H9 (cell line): ENCODE measurements at regions not wholly inside any gene's neighbourhood (a gene's known extent, or its start where the extent isn't known, plus 50 kb on each side); places are given as distances from the start of the nearest gene placed in this dataset.

Experiments used
- DNase-seq: peaks from one replicate; pipeline ENCODE4 v3.0.0-alpha.2; 2017
- H2AFZ ChIP-seq: one replicate; pipeline ENCODE4 v1.6.1; 2013; ENCODE audit warnings: mild to moderate bottlenecking, low read length, control low read depth, moderate library complexity
- H2AK5ac ChIP-seq: 2 replicates; pipeline ENCODE4 v1.6.1; 2013; ENCODE audit warnings: low read length, control low read depth, mixed read lengths; ENCODE audit not compliant: insufficient read length
- H2BK120ac ChIP-seq: one replicate; pipeline ENCODE4 v1.6.1; 2013; ENCODE audit warnings: low read depth, mild to moderate bottlenecking, low read length, control low read depth, inconsistent platforms; ENCODE audit not compliant: poor library complexity, severe bottlenecking
- H2BK12ac ChIP-seq: 2 replicates; pipeline ENCODE4 v1.6.1; 2013; ENCODE audit warnings: low read length, control low read depth, mixed read lengths, low read depth; ENCODE audit not compliant: insufficient read length
- H2BK15ac ChIP-seq: 2 replicates; pipeline ENCODE4 v1.6.1; 2013; ENCODE audit warnings: low read depth, low read length, control low read depth
- H2BK20ac ChIP-seq: one replicate; pipeline ENCODE4 v1.6.1; 2013; ENCODE audit warnings: low read depth, mild to moderate bottlenecking, low read length, control low read depth, inconsistent platforms; ENCODE audit not compliant: poor library complexity, severe bottlenecking
- H2BK5ac ChIP-seq: 2 replicates; pipeline ENCODE4 v1.6.1; 2013; ENCODE audit warnings: low read length, control low read depth, mixed read lengths; ENCODE audit not compliant: insufficient read length
- H3K14ac ChIP-seq: 2 replicates; pipeline ENCODE4 v1.6.1; 2013; ENCODE audit warnings: low read length, control low read depth; ENCODE audit not compliant: insufficient read depth
- H3K18ac ChIP-seq: 2 replicates; pipeline ENCODE4 v1.6.1; 2013; ENCODE audit warnings: low read depth, mild to moderate bottlenecking, mixed read lengths, low read length, control low read depth; ENCODE audit not compliant: insufficient read length
- H3K23ac ChIP-seq: 2 replicates; pipeline ENCODE4 v1.6.1; 2013; ENCODE audit warnings: low read length, control low read depth, mixed read lengths, low read depth; ENCODE audit not compliant: insufficient read length
- H3K23me2 ChIP-seq: 2 replicates; pipeline ENCODE4 v1.6.1; 2013; ENCODE audit warnings: low read depth, mild to moderate bottlenecking, mixed read lengths, low read length, control low read depth; ENCODE audit not compliant: insufficient read length, poor library complexity, severe bottlenecking
- H3K27ac ChIP-seq: 2 replicates; pipeline ENCODE4 v1.5.1; 2013; ENCODE audit warnings: low read length, control low read depth, mixed read lengths, low read depth; ENCODE audit not compliant: insufficient read length
- H3K27me3 ChIP-seq: 2 replicates; pipeline ENCODE4 v1.6.1; 2013; ENCODE audit warnings: low read length, control low read depth, inconsistent platforms; ENCODE audit not compliant: insufficient read depth
- H3K4ac ChIP-seq: 2 replicates; pipeline ENCODE4 v1.6.1; 2013; ENCODE audit warnings: low read depth, mild to moderate bottlenecking, control low read depth, inconsistent platforms, low read length, moderate library complexity
- H3K4me1 ChIP-seq: 2 replicates; pipeline ENCODE4 v1.6.1; 2013; ENCODE audit warnings: low read length, control low read depth, inconsistent platforms; ENCODE audit not compliant: insufficient read depth
- H3K4me2 ChIP-seq: 2 replicates; pipeline ENCODE4 v1.6.1; 2013; ENCODE audit warnings: low read length, control low read depth, mixed read lengths; ENCODE audit not compliant: insufficient read length, insufficient read depth
- H3K56ac ChIP-seq: 2 replicates; pipeline ENCODE4 v1.6.1; 2013; ENCODE audit warnings: low read depth, mild to moderate bottlenecking, mixed read lengths, low read length, control low read depth; ENCODE audit not compliant: insufficient read length
- H3K79me1 ChIP-seq: 2 replicates; pipeline ENCODE4 v1.6.1; 2013; ENCODE audit warnings: low read depth, mild to moderate bottlenecking, moderate library complexity, low read length, control low read depth, inconsistent platforms; ENCODE audit not compliant: insufficient read depth, poor library complexity, severe bottlenecking
- H3K79me2 ChIP-seq: 2 replicates; pipeline ENCODE4 v1.6.1; 2013; ENCODE audit warnings: low read length, control low read depth, inconsistent platforms; ENCODE audit not compliant: insufficient read depth
- H3K9ac ChIP-seq: 2 replicates; pipeline ENCODE4 v1.6.1; 2013; ENCODE audit warnings: low read length, control low read depth, mixed read lengths; ENCODE audit not compliant: insufficient read length; ENCODE audit errors: extremely low read depth
- H3K9me3 ChIP-seq: one replicate; pipeline ENCODE4 v1.6.1; 2013; ENCODE audit warnings: low read depth, low read length, inconsistent platforms; ENCODE audit not compliant: control insufficient read depth
- H3T11ph ChIP-seq: one replicate; pipeline ENCODE4 v1.6.1; 2013; ENCODE audit warnings: mild to moderate bottlenecking, low read length, control low read depth, inconsistent platforms
- H4K20me1 ChIP-seq: one replicate; pipeline ENCODE4 v1.6.1; 2013; ENCODE audit not compliant: control insufficient read depth, insufficient read length, insufficient read depth
- H4K5ac ChIP-seq: 2 replicates; pipeline ENCODE4 v1.6.1; 2013; ENCODE audit warnings: low read depth, mild to moderate bottlenecking, mixed read lengths, low read length, control low read depth; ENCODE audit not compliant: insufficient read length
- H4K8ac ChIP-seq: replicated peaks from 2 replicates; pipeline ENCODE4 v1.6.1; 2013; ENCODE audit warnings: low read length, control low read depth, mixed read lengths, low read depth; ENCODE audit not compliant: insufficient read length
- H4K91ac ChIP-seq: 2 replicates; pipeline ENCODE4 v1.6.1; 2013; ENCODE audit warnings: low read depth, mild to moderate bottlenecking, moderate library complexity, mixed read lengths, low read length, control low read depth; ENCODE audit not compliant: insufficient read length
- H3K27ac Mint-ChIP-seq, 3 experiments: 2 replicates in 2 of 3; 3 replicates in 1 of 3; pipeline ENCODE4 v1.8.0; 2020 to 2021; ENCODE audit warnings: mixed read lengths in 3 of 3, mild to moderate bottlenecking in 1 of 3, moderate library complexity in 1 of 3
- H3K27me3 Mint-ChIP-seq: 2 replicates; pipeline ENCODE4 v1.8.0; 2021; ENCODE audit warnings: low read depth, mild to moderate bottlenecking, moderate library complexity, mixed read lengths
- H3K36me3 Mint-ChIP-seq, 3 experiments: 2 replicates in 2 of 3; 3 replicates in 1 of 3; pipeline ENCODE4 v1.8.0; 2020 to 2021; ENCODE audit warnings: low read depth in 3 of 3, mixed read lengths in 3 of 3; ENCODE audit not compliant: insufficient read depth in 1 of 3
- H3K4me1 Mint-ChIP-seq, 2 experiments: 2 replicates each; pipeline ENCODE4 v1.8.0; 2020; ENCODE audit warnings: mixed read lengths in 2 of 2
- H3K4me3 Mint-ChIP-seq, 2 experiments: 2 replicates in 1 of 2; 3 replicates in 1 of 2; pipeline ENCODE4 v1.8.0; 2020 to 2021; ENCODE audit warnings: mild to moderate bottlenecking in 2 of 2, mixed read lengths in 2 of 2, moderate library complexity in 1 of 2
- H3K9me3 Mint-ChIP-seq, 2 experiments: 2 replicates in 1 of 2; 3 replicates in 1 of 2; pipeline ENCODE4 v1.8.0; 2020; ENCODE audit warnings: mild to moderate bottlenecking in 2 of 2, mixed read lengths in 2 of 2, moderate library complexity in 1 of 2
- WGBS: extraction: QIAGEN DNeasy Blood & Tissue Kit; methylation state at CpG from one replicate; pipeline ENCODE4 v1.1.7; 2013; ENCODE audit warnings: missing lambda C conversion rate, low lambda C conversion rate, mixed read lengths; ENCODE audit not compliant: insufficient read length; ENCODE audit errors: extremely low coverage; 5-methylcytosine and 5-hydroxymethylcytosine counted together
- TF ChIP-seq, protein P1 (sequence below): fragments of 200-600 bp; sonication (generic); conservative IDR thresholded peaks from 3 replicates; pipeline ENCODE4 v1.8.0; 2021; ENCODE audit warnings: antibody characterized with exemption, mild to moderate bottlenecking

DNA sequence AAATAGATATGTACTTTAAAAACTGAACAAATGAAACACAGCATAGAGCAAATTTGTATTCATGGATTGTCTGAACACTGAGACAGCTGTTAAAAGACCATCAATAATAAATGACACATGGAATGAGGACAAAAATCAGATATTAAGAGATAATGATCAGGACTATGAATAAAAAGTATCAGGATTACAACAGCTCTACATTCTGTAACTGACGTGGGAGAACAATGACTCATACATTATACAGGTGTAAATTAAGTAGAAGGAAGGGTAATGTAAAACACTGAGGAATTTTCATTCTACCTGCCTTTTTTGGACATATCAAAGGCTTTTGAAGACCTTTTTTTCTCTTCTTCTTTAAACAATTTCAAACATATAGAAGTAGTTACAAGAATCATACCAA lies 310.9 kb upstream of the ANO3 start:
- no peak overlapping the region for H3K9ac ChIP-seq
- no peak overlapping the region for H3K27ac ChIP-seq
- H3T11ph ChIP-seq: no peak overlapping the region
- no peak overlapping the region for H2AFZ ChIP-seq
- no peaks in the 10 kb centered on the region for H4K20me1 ChIP-seq
- H3K23ac ChIP-seq: no peak overlapping the region
- H3K18ac ChIP-seq: no peak overlapping the region
- no peak overlapping the region for H3K14ac ChIP-seq
- no peak overlapping the region for H2BK5ac ChIP-seq
- H4K91ac ChIP-seq: no peak overlapping the region
- no peaks in the 10 kb centered on the region for H3K27me3 ChIP-seq
- H2BK12ac ChIP-seq: no peak overlapping the region
- H3K9me3 Mint-ChIP-seq: no peaks in the 10 kb centered on the region
- H2BK15ac ChIP-seq: no peak overlapping the region
- no peak overlapping the region for H3K4me3 Mint-ChIP-seq
- H3K56ac ChIP-seq: no peak overlapping the region
- no peaks in the 10 kb centered on the region for H3K27me3 Mint-ChIP-seq
- TF ChIP-seq, protein P1, sequence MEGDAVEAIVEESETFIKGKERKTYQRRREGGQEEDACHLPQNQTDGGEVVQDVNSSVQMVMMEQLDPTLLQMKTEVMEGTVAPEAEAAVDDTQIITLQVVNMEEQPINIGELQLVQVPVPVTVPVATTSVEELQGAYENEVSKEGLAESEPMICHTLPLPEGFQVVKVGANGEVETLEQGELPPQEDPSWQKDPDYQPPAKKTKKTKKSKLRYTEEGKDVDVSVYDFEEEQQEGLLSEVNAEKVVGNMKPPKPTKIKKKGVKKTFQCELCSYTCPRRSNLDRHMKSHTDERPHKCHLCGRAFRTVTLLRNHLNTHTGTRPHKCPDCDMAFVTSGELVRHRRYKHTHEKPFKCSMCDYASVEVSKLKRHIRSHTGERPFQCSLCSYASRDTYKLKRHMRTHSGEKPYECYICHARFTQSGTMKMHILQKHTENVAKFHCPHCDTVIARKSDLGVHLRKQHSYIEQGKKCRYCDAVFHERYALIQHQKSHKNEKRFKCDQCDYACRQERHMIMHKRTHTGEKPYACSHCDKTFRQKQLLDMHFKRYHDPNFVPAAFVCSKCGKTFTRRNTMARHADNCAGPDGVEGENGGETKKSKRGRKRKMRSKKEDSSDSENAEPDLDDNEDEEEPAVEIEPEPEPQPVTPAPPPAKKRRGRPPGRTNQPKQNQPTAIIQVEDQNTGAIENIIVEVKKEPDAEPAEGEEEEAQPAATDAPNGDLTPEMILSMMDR: no peak
- H3K4me2 ChIP-seq: no peak overlapping the region
- no peaks in the 10 kb centered on the region for H3K36me3 Mint-ChIP-seq
- H3K4me1 Mint-ChIP-seq: peaks cover 0 to 6% of the 10 kb centered on the region in 2 experiments; a peak in 1 of 4 replicates
- DNase-seq: no peak
- H3K9me3 ChIP-seq: no peaks in the 10 kb centered on the region
- no CpG with 5 or more reads among the region's 1 CpG for WGBS
- H2BK20ac ChIP-seq: no peak overlapping the region
- peaks cover 2% of the 10 kb centered on the region for H3K4me1 ChIP-seq
- no peak overlapping the region for H2BK120ac ChIP-seq
- no peaks in the 10 kb centered on the region for H3K79me2 ChIP-seq
- no peak overlapping the region for H3K4ac ChIP-seq
- H3K79me1 ChIP-seq: no peaks in the 10 kb centered on the region
- no peak overlapping the region for H4K5ac ChIP-seq
- H4K8ac ChIP-seq: no peak overlapping the region
- no peak overlapping the region for H3K27ac Mint-ChIP-seq
- H3K23me2 ChIP-seq: no peaks in the 10 kb centered on the region
- H2AK5ac ChIP-seq: no peak overlapping the region
